Suprapubic skin (tissue), 4 donors: ENCODE measurements at regions not wholly inside any gene's neighbourhood (a gene's known extent, or its start where the extent isn't known, plus 50 kb on each side); places are given as distances from the start of the nearest gene placed in this dataset.
"Not testable (repeated sequence)": the region's sequence is repeated elsewhere in the genome, so short reads cannot be mapped to it uniquely, and the experiment has no call there.

Source experiments
- DNase-seq, 2 donors: peaks; one replicate each; pipeline ENCODE4 v3.0.0-alpha.2; 2019; ENCODE audit warnings: low spot score in 2 of 2
- H3K27ac ChIP-seq: fragments of 200-600 bp; sonication (generic); one replicate; pipeline ENCODE4 v1.5.1; 2019
- H3K27me3 ChIP-seq: fragments of 200-600 bp; sonication (generic); one replicate; pipeline ENCODE4 v1.5.1; 2019
- H3K36me3 ChIP-seq: fragments of 200-600 bp; sonication (generic); one replicate; pipeline ENCODE4 v1.5.1; 2019
- H3K4me1 ChIP-seq: fragments of 200-600 bp; sonication (generic); one replicate; pipeline ENCODE4 v1.5.1; 2019
- H3K4me3 ChIP-seq: fragments of 200-600 bp; sonication (generic); one replicate; pipeline ENCODE4 v1.5.1; 2019; ENCODE audit warnings: mild to moderate bottlenecking
- H3K9me3 ChIP-seq: fragments of 200-600 bp; sonication (generic); one replicate; pipeline ENCODE4 v1.5.1; 2019
- EP300 ChIP-seq: sonication (generic); formaldehyde crosslinking; IDR thresholded peaks from one replicate; pipeline ENCODE4 v1.6.1; 2017; ENCODE audit warnings: antibody characterized with exemption
- POLR2A ChIP-seq, 2 donors: fragments of 450-650 bp; IDR thresholded peaks; one replicate each; pipeline ENCODE4 v1.6.1; 2017; ENCODE audit warnings: antibody characterized with exemption in 2 of 2, mild to moderate bottlenecking in 2 of 2, moderate library complexity in 2 of 2
- POLR2AphosphoS5 ChIP-seq, 3 donors: sonication (generic); formaldehyde crosslinking; IDR thresholded peaks; one replicate each; pipeline ENCODE4 v1.6.1; 2017; ENCODE audit warnings: antibody characterized with exemption in 3 of 3
- whole genome bisulfite sequencing: methylation state at CpG from one replicate; pipeline ENCODE4 v1.1.5; 2018; 5-methylcytosine and 5-hydroxymethylcytosine counted together
- TF ChIP-seq, protein P1 (sequence below), 2 donors: fragments of 200-600 bp in 1 of 2; fragments of 450-650 bp in 1 of 2; sonication (generic) in 1 of 2; IDR thresholded peaks; one replicate each; pipeline ENCODE4 v1.5.1; 2016 to 2019; ENCODE audit warnings: antibody characterized with exemption in 2 of 2, mild to moderate bottlenecking in 1 of 2, moderate library complexity in 1 of 2

DNA sequence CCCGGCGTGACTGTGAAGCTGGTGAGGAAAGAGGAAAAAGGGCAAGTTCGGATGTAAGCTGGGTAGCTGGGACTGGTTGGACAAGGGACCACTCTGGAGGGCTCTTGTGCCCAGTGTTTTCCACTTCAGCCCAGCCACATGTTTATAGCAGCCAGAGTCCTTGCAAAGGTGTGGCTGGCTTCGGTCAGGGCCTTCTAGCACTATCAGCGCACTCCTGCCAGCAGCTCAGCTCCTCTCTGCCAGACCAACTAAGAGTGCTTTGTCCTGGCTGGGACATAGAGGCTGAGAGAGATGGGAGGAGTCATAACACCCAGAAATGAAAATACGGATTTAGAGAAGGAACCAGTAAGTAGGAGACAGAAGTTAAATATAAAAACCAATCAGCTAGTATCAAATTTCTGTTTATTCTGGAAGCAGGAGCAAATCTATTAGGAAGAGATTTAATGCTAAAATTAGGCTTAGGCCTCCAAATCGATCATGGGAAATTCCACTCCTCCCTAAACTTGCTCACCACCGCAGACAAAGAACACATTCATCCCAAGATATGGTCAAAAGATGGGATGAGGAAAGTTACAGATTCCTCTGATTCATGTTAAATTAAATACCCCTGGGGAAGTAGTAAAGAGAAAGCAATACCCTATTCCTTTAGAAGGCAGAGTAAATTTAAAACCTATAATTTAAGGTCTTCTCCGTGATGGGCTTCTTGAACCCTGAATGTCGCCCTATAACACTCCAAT lies 135.0 kb downstream of the RALA start:
- Histone ChIP-seq H3K4me3 (no peak overlapping the region), H3K27ac (no peak overlapping the region)

DNA sequence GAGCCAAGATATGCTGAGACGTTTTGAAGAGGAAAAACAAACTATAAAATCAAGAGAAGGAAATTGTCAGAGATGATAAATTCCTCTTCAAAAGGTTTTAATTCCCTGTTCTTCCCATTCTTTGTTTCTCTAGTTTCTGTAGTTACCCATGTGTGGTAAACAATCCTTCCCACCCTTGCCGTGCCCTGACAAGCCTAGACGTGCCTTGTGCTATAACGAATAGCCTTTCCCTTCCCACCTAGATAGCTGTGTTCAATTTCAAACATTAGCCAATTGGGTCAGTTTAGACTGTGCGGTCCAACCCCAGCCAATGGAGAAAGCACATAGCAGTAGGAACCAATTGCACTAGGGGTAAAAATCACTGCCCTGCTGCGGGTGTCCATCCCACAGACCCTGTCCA lies 138.1 kb downstream of the RALA start:
- TF ChIP-seq POLR2A (IDR thresholded peaks at IDR 0.05) (no peak), POLR2AphosphoS5 (IDR thresholded peaks at IDR 0.05) (no peak), EP300 (no peak)
- TF ChIP-seq, protein P1, sequence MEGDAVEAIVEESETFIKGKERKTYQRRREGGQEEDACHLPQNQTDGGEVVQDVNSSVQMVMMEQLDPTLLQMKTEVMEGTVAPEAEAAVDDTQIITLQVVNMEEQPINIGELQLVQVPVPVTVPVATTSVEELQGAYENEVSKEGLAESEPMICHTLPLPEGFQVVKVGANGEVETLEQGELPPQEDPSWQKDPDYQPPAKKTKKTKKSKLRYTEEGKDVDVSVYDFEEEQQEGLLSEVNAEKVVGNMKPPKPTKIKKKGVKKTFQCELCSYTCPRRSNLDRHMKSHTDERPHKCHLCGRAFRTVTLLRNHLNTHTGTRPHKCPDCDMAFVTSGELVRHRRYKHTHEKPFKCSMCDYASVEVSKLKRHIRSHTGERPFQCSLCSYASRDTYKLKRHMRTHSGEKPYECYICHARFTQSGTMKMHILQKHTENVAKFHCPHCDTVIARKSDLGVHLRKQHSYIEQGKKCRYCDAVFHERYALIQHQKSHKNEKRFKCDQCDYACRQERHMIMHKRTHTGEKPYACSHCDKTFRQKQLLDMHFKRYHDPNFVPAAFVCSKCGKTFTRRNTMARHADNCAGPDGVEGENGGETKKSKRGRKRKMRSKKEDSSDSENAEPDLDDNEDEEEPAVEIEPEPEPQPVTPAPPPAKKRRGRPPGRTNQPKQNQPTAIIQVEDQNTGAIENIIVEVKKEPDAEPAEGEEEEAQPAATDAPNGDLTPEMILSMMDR (IDR thresholded peaks at IDR 0.05) = no peak
- Histone ChIP-seq H3K4me1 (peaks cover 13% of the 10 kb centered on the region), H3K9me3 (no peaks in the 10 kb centered on the region), H3K27ac (no peak overlapping the region), H3K36me3 (no peaks in the 10 kb centered on the region), H3K4me3 (no peak overlapping the region), H3K27me3 (no peaks in the 10 kb centered on the region)
- DNase-seq = no peak
- WGBS = 64% methylated on average over 6 of the region's 6 CpGs

More for the DNA sequence above, 135.0 kb downstream of the RALA start:
- Histone ChIP-seq H3K27me3 (no peaks in the 10 kb centered on the region), H3K4me1 (peaks cover 18% of the 10 kb centered on the region), H3K36me3 (no peaks in the 10 kb centered on the region), H3K9me3 (no peaks in the 10 kb centered on the region)
- no peak for DNase-seq
- TF ChIP-seq POLR2A (IDR thresholded peaks at IDR 0.05) (no peak), EP300 (no peak)
- WGBS = 69% methylated on average over 10 of the region's 10 CpGs

DNA sequence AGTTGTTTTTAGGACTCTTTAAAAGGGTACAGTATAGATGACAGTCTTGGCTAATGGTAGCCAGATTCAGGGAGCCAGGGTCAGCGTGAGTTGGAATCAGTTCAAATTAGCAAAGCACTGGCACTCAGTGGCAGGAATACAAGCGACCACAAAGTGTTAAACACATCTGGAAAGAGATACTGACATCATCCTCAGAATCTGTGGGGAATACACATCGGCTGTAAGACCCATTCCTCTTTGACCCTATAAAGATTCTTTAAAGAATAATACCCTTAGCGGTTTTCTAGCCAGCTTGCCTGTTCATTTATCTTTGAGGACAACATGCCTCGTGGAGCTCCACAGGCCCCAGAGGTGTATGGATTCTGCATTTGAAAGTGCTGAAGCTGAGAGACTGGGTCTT lies 139.1 kb downstream of the RALA start:
- H3K36me3 ChIP-seq, H3K4me3 ChIP-seq, H3K27me3 ChIP-seq, H3K9me3 ChIP-seq, H3K27ac ChIP-seq, DNase-seq: not testable (repeated sequence)
- H3K4me1 ChIP-seq = peaks cover 11% of the 10 kb centered on the region
- 69% methylated on average over 5 of the region's 5 CpGs for WGBS

DNA sequence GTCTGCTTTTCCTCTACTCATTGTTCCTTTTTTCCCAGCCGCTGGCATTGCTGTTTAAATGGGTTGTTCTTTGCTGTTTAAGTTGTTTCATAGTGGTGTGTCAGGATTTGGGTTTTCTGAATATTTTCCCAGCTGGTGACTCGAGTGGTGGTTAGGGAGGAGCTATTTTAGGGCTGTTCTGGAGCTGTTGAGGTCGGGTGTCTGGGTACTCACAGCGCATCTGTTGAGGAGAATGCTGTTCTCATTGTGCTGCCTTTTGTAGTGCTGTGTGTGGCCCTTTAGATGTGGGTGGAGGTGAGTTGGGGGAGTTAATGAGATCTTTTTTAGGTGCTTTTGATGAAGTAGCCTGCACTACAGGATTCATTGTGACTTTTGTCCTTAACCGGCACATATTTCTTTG lies 139.5 kb downstream of the RALA start:
- not testable (repeated sequence) for H3K4me1 ChIP-seq, H3K36me3 ChIP-seq, H3K4me3 ChIP-seq, H3K9me3 ChIP-seq, DNase-seq, H3K27me3 ChIP-seq, H3K27ac ChIP-seq
- 68% methylated on average over 5 of the region's 5 CpGs for WGBS

DNA sequence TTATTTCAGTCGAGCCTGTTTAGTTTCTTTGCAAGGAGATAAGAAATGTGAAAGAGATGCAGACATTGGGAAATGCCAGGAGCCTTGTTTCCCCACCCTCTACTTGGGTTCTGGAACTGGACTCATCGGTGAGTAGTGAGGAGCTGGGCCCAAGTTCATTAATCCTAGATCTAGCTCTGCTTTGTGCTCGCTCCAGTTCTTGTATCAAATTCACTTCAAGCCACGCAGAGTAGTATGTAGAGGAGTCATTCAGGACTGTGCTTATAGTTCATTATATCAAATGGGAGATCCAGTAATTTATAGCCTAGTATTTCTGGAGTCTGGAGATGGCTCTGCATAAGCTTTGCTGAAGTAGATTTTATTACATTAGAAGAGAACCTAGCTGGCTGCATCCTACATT lies 142.5 kb downstream of the RALA start:
- not testable (repeated sequence) for H3K4me1 ChIP-seq, H3K27ac ChIP-seq, H3K27me3 ChIP-seq, DNase-seq, H3K4me3 ChIP-seq, H3K9me3 ChIP-seq, H3K36me3 ChIP-seq
- WGBS = 85% methylated on average over 4 of the region's 4 CpGs

DNA sequence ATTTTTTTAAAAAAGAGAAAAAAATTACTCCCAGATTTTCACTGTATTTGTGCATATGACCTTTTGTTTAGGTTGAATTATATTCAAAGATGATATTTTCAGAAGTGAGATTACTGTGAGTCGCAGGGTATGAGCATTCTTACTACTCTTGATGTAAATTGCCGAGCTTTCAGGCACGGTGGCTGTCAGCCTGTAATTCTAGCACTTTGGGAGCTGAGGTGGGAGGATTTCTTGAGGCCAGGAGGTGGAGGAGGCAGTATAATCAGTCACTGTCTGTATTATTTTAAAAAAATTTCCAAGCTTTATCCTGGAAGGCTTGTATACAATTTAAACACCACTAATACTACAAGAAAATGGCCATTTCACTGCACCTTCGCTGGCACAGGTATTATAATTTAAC lies 145.1 kb downstream of the RALA start:
- not testable (repeated sequence) for DNase-seq, H3K27ac ChIP-seq, H3K27me3 ChIP-seq, H3K4me1 ChIP-seq, H3K4me3 ChIP-seq, H3K9me3 ChIP-seq
- peaks cover 21% of the 10 kb centered on the region for H3K36me3 ChIP-seq
- 93% methylated on average over 4 of the region's 4 CpGs for WGBS

DNA sequence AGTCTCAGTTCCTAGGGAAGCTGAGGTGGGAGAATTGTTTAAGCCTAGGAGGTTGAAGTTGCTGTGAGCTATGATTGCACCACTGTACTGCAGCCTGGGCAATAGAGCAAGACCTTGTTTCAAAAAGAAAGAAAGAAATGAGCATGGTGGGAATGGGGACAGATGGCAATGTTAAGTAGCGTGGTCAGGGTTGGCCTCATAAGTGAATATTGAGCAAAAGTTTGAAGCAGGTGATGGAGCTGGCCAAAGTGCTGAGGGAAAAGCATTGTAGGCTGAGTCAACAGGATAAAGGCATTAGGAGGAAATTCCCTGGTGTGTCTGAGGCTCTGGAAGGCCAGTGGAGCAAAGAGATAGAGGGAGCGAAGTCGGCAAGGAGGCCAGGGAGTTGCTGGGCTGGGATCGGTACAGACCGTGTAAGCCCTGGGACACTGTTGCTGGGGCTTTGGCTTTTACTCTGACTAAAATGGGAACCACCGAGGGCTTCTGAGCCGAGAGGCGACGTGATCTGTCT lies 151.0 kb downstream of the RALA start:
- not testable (repeated sequence) for H3K9me3 ChIP-seq, H3K27ac ChIP-seq, H3K4me1 ChIP-seq, DNase-seq, H3K4me3 ChIP-seq, H3K27me3 ChIP-seq
- H3K36me3 ChIP-seq = peaks cover 16% of the 10 kb centered on the region
- WGBS = 92% methylated on average over 9 of the region's 9 CpGs

DNA sequence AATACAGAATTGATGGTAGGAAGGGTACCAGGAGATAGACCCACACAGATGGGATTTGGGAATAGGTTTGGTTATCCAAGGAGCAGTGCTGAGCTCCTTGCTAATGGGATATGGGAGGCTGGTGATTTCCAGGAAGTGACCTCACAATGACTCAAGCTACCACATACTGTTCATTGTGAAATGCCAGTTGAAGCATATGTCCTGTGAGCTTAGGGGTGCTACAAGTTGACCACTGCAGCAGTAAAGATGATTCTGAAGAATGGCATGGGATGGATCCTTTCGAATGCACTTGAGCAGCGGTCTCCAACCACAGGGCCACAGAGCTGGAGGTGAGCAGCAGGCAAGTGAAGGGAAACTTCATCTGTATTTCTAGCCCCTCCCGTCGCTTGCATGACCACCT lies 158.2 kb downstream of the RALA start:
- WGBS = 87% methylated on average over 4 of the region's 4 CpGs
- peaks cover 16% of the 10 kb centered on the region for H3K36me3 ChIP-seq
- not testable (repeated sequence) for H3K27me3 ChIP-seq, H3K4me1 ChIP-seq, H3K9me3 ChIP-seq, H3K4me3 ChIP-seq, H3K27ac ChIP-seq, DNase-seq

DNA sequence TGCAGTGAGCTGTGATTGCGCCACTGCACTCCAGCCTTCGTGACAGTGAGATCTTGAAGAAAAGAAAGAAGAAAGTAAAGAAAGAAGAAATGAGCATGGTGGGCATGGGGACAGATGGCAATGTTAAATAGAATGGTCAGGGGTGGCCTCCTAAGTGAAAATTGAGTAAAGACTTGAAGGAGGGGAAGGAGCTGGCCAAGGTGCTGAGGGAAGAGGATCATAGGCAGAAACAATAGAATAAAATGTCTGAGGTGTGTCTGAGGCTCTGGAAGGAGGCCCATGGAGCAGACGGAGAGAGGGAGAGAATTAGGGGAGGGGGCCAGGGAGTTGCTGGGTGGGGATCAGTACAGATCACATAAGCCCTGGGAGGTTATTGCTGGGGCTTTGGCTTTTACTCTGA lies 163.1 kb downstream of the RALA start:
- not testable (repeated sequence) for H3K4me3 ChIP-seq, H3K4me1 ChIP-seq, H3K9me3 ChIP-seq, H3K27me3 ChIP-seq, DNase-seq, H3K27ac ChIP-seq
- 87% methylated on average over 3 of the region's 3 CpGs for WGBS
- peaks cover 22% of the 10 kb centered on the region for H3K36me3 ChIP-seq

DNA sequence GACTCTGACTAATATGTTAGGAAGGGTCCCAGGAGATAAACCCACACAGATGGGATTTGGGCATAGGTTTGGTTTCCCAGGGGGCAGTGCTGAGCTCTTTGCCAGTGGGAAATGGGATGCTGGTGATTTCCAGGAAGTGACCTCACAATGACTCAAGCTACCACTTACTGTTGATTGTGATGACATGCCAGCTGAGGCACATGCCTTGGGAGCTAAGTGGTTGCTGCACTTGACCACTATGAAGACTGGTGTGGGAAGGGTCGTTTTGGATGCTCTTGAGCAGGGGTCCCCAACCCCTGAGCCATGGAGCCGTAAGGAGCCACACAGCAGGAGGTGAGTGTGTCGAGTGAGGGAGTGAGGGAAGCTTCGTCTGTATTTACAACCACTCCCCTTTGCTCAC lies 159.0 kb upstream of the CDK13 start:
- not testable (repeated sequence) for H3K9me3 ChIP-seq, H3K27me3 ChIP-seq, H3K4me1 ChIP-seq, H3K4me3 ChIP-seq, DNase-seq, H3K27ac ChIP-seq
- 88% methylated on average over 4 of the region's 4 CpGs for WGBS
- peaks cover 38% of the 10 kb centered on the region for H3K36me3 ChIP-seq

DNA sequence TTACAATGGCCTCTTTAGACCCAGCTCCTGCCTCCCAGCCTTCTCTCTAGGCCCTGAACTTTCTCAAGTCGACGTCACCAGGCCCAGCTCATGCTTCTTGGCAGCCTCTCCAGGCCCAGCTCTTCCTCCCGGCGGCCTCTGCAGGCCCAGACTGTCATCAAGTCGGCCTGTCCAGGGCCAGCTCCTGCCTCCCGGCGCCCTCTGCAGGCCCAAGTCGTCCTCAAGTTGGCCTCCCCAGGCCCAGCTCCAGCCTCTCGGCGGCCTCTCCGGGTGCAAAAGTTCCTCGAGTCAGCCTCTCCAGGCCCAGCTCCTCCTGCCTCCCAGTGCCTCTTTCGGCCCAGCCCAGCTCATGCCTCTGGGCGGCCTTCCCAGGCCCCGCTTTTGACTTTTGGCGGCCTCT lies 158.1 kb upstream of the CDK13 start:
- not testable (repeated sequence) for H3K27ac ChIP-seq, H3K4me3 ChIP-seq, DNase-seq, H3K27me3 ChIP-seq, H3K9me3 ChIP-seq, H3K4me1 ChIP-seq
- 82% methylated on average over 12 of the region's 16 CpGs for WGBS
- peaks cover 38% of the 10 kb centered on the region for H3K36me3 ChIP-seq

DNA sequence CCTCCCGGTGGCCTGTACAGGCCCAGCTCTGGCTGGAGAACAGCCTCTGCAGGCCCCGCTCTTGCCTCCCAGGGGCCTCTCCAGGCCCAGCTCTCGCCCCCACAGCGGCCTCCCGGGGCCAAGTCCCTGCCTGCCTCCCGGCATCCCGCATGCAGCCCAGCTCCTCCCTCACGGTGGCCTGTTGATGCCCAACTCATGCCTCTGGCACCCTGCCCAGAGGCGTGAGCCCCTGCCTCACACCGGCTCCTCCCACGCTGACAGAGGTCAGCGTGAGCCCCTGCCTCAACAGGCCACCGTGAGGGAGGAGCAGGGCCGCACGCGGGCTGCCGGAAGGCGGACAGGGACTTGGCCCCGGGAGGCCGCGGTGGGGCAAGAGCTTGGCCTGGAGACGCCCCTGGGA lies 157.0 kb upstream of the CDK13 start:
- 100% methylated on average over 2 of the region's 22 CpGs for WGBS
- H3K36me3 ChIP-seq = peaks cover 38% of the 10 kb centered on the region
- not testable (repeated sequence) for DNase-seq, H3K27ac ChIP-seq, H3K4me1 ChIP-seq, H3K27me3 ChIP-seq, H3K4me3 ChIP-seq, H3K9me3 ChIP-seq

DNA sequence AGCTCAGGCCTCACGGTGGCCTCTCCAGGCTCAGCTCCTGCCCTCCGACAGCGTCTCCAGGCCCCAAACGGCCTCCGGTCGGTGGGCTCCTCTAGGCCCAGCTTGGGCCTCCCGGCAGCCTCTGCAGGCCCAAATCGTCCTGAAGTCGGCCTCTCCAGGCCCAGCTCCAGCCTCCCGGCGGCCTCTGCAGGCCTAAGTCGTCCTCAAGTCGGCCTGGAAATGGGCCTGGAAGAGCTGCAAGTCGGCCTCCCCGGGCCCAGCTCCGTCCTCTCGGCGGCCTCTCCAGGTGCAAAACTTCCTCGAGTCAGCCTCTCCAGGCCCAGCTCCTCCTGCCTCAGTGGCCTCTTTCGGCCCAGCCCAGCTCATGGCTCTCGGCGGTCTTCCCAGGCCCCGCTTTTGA lies 156.2 kb upstream of the CDK13 start:
- H3K36me3 ChIP-seq = peaks cover 38% of the 10 kb centered on the region
- not testable (repeated sequence) for H3K9me3 ChIP-seq, H3K27me3 ChIP-seq, H3K4me1 ChIP-seq, H3K4me3 ChIP-seq, H3K27ac ChIP-seq, DNase-seq
- 95% methylated on average over 14 of the region's 23 CpGs for WGBS
